ENCODE measurements at regions not wholly inside any gene's neighbourhood (a gene's known extent, or its start where the extent isn't known, plus 50 kb on each side); places are given as distances from the start of the nearest gene placed in this dataset.

DNA sequence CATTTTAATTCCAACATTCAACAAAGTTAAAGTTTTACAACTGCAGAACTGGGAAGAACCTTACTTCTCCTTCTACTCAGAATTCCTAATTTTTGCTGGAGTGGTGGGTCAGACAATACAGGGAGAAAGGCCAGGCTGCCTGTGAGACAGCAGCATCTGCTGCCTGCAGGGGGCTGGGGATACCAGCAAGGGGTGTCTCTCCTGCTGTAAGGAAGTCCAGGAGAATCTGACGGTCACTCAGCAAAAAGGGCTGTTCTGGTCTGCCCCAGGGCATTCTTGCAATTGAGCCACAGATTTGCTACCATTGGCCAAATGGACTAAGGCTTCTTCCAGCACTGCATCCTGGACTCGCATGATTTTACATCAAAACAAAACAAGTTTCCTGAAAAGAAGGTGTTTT lies 426.6 kb upstream of the CDH11 start:
- H3K4me3 ChIP-seq (ENCODE audit: low read depth, low read length), result no peak overlapping the region
- DNase-seq (ENCODE audit: low read depth), result peak; percentile 32
- TF ChIP-seq, protein P1, sequence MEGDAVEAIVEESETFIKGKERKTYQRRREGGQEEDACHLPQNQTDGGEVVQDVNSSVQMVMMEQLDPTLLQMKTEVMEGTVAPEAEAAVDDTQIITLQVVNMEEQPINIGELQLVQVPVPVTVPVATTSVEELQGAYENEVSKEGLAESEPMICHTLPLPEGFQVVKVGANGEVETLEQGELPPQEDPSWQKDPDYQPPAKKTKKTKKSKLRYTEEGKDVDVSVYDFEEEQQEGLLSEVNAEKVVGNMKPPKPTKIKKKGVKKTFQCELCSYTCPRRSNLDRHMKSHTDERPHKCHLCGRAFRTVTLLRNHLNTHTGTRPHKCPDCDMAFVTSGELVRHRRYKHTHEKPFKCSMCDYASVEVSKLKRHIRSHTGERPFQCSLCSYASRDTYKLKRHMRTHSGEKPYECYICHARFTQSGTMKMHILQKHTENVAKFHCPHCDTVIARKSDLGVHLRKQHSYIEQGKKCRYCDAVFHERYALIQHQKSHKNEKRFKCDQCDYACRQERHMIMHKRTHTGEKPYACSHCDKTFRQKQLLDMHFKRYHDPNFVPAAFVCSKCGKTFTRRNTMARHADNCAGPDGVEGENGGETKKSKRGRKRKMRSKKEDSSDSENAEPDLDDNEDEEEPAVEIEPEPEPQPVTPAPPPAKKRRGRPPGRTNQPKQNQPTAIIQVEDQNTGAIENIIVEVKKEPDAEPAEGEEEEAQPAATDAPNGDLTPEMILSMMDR (conservative IDR thresholded peaks at IDR 0.05; ENCODE audit: low read depth, low read length), result peak; percentile 48

DNA sequence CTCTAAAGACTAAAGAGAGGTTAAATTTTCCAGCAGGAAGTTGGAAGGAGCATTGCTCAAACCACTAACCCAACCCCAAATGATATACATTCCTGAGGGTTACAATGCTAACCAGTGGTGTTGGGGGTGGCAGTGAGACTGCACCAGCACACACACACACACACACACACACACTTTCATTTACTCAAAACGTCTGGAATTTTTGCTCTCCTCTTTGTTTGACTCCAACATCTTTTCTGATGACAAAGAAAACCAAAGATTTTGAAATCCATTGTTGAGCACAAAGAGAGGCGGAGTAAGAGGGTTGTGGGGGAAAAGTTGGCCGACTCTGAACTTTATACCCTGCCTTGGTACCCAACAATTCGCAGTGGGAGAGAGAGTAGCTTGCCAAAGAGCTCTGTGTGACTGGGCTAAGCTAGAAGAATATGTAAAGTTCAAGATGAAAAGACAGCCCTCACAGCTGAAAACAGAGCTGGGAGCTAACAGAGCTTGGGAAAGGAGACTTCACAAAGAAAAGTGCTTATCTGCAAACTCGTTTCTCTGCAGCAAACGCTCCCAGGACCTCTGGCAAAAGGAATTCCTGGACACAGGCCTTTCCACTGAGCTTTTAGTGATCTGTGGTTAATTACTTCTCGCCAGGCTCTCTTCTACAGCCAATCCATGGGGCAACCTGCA lies 426.0 kb upstream of the CDH11 start:
- H3K4me3 ChIP-seq (ENCODE audit: low read depth, low read length), result no peak overlapping the region
- peak; percentile 93 for DNase-seq (ENCODE audit: low read depth)
- TF ChIP-seq, protein P1 (conservative IDR thresholded peaks at IDR 0.05; ENCODE audit: low read depth, low read length), result no peak

DNA sequence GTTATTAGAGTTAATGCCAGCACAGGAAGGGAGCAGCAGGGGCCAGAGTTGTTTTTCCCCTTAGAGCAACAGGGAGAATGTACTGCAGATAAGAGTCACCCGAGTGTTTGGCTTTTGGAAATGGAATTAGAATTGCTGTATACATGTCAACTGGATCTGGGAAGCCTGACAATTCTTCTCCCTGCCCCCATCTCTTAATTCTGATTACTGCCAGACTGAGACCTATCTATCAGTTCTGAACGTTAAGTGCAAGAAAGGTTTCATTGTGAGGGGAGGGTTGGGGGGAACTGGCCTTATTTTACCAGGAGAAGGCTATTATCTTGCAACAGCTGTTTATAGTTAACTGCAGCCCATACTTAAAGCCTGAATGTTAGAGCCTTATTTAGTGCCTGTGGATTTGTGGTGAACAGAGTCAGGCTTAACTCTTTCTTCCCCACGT lies 424.5 kb upstream of the CDH11 start:
- peak; percentile 43 for DNase-seq (ENCODE audit: low read depth)
- no peak overlapping the region for H3K4me3 ChIP-seq (ENCODE audit: low read depth, low read length)

DNA sequence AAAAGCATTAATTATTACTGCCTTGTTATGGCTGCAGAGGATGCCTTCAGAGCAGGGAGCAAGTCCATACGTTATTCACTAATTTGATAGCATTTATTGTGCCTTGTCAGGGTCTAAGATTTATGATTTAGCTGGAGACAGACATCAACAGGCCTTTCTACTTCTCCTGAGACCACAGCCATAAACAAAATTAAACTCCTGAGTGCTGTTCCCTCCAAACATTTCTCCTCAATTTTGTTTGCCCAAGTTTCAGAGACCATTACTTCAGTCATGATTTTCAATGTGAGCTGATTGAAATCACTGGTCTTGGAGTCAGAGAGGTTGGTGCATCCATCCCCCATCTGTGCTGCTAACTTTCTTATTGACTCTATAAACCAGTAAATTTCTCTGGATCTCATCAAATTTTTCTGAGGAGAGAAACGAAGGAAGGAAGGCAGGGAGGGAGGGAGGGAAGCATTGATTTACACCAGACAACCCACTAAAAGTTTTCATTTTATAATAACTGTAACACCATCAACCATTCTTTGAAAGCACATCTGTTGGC lies 423.6 kb upstream of the CDH11 start:
- TF ChIP-seq, protein P1 (conservative IDR thresholded peaks at IDR 0.05; ENCODE audit: low read depth, low read length), result no peak
- no peak overlapping the region for H3K4me3 ChIP-seq (ENCODE audit: low read depth, low read length)
- no peak for DNase-seq (ENCODE audit: low read depth)

More for the DNA sequence above, 424.5 kb upstream of the CDH11 start:
- TF ChIP-seq, protein P1 (conservative IDR thresholded peaks at IDR 0.05; ENCODE audit: low read depth, low read length), result no peak

DNA sequence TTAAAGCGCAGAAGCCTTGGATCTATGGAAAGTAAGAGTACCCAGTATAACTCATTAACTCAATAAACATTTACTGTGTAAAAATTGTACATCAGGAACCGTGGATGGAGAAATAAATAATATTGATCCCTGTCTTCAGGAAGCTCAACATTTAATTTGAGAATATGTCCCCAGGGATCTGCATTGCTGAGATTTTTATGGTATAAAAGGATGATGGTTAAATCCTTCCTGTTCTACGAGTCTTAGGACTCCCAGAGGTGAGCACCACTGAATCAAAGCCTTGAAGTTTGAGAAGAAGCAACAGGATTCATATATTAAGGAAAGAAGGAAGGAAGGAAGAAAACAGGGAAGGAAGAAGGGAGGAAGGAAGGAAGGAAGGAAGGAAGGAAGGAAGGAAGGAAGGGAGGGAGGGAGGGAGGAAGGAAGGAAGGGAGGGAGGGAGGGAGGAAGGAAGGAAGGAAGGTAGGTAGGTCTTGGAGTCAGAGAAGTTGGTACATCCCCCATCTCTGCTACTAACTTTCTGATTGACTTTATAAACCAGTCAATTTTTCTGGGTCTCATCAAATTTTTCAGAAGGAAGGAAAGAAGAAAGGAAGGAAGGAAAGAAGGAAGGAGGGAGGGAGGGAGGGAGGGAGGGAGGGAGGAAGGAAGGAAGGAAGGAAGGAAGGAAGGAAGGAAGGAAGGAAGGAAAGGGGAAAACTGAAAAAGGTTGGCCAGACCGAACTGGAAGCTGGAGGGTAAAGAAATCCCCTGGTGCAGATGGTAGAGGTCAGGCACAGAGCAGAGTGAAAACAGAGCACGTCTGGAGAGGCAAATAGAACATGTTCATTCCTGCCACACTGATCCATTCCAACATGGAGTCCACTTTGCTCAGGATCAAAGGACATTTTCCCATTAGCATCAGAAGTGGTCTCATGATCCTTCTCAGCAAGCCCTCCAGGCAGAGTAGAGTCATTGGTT lies 422.2 kb upstream of the CDH11 start:
- no peak for DNase-seq (ENCODE audit: low read depth)
- H3K4me3 ChIP-seq (ENCODE audit: low read depth, low read length), result no peak overlapping the region
- TF ChIP-seq, protein P1 (conservative IDR thresholded peaks at IDR 0.05; ENCODE audit: low read depth, low read length), result no peak

DNA sequence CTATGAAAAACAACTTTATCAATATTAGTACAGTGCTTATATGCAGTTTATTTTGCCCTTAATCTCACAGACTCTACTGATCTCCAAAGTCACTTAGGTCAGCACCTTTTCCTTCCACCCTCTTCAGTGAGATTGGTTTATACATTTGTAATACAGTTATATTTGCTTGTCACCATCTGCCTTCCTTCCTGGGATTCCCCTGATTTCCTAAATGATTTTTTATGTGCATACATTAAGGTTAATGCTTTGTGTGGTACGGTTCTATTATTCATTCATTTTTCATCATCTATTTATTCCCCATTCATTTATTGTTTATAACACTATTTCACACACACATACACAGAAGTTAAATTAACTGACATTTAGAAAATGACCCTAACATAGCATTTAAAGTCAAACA lies 419.8 kb upstream of the CDH11 start:
- DNase-seq (ENCODE audit: low read depth), result no peak
- no peak overlapping the region for H3K4me3 ChIP-seq (ENCODE audit: low read depth, low read length)
- TF ChIP-seq, protein P1 (conservative IDR thresholded peaks at IDR 0.05; ENCODE audit: low read depth, low read length), result no peak

Data from choroid plexus epithelial cell (primary cell).